ENCODE measurements at regions not wholly inside any gene's neighbourhood (a gene's known extent, or its start where the extent isn't known, plus 50 kb on each side); places are given as distances from the start of the nearest gene placed in this dataset.

- DNase-seq (ENCODE audit: extremely low read depth, low read depth), result no peak
- TF ChIP-seq CTCF (IDR thresholded peaks at IDR 0.05; ENCODE audit: low read depth, low read length), result no peak
These were observed 265.6 kb downstream of the NSG2 start for GRCh38 chr5:174311121-174311520.

- no peak for DNase-seq (ENCODE audit: extremely low read depth, low read depth)
These were observed 266.2 kb downstream of the NSG2 start for GRCh38 chr5:174311531-174312269.

GRCh38 chr5:174312270-174312617 is 266.7 kb downstream of the NSG2 start:
- no peak for TF ChIP-seq CTCF (IDR thresholded peaks at IDR 0.05; ENCODE audit: low read depth, low read length)
- no peak for DNase-seq (ENCODE audit: extremely low read depth, low read depth)

More at GRCh38 chr5:174311531-174312269, 266.2 kb downstream of the NSG2 start:
- TF ChIP-seq CTCF (IDR thresholded peaks at IDR 0.05; ENCODE audit: low read depth, low read length), result peak; percentile 72

DNA sequence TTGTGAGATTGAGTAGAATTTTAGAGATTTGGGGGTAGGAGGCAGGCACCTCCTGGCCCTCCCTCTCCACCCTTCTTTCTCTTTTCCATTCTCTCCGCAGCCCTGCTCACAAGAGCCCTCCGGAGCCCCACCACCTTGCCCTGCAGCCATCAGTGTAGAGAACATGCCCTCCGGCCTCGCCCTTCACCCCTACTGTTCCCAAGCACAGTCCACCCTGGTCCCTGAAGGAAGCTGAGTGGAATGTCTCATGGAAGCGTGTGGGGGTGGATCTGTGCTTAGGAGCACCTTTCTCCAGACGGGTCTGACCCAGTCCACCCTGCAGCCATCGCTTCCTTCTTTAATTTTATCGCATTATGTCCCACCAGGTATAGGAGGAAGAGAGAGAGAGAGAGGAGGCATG is 267.1 kb downstream of the NSG2 start:
- DNase-seq (ENCODE audit: extremely low read depth, low read depth), result no peak
- no peak for TF ChIP-seq CTCF (IDR thresholded peaks at IDR 0.05; ENCODE audit: low read depth, low read length)

GRCh38 chr5:174313615-174314014 is 268.1 kb downstream of the NSG2 start:
- no peak for DNase-seq (ENCODE audit: extremely low read depth, low read depth)
- no peak for TF ChIP-seq CTCF (IDR thresholded peaks at IDR 0.05; ENCODE audit: low read depth, low read length)

GRCh38 chr5:174314261-174314660 is 268.8 kb downstream of the NSG2 start:
- no peak for DNase-seq (ENCODE audit: extremely low read depth, low read depth)
- no peak for TF ChIP-seq CTCF (IDR thresholded peaks at IDR 0.05; ENCODE audit: low read depth, low read length)

DNA sequence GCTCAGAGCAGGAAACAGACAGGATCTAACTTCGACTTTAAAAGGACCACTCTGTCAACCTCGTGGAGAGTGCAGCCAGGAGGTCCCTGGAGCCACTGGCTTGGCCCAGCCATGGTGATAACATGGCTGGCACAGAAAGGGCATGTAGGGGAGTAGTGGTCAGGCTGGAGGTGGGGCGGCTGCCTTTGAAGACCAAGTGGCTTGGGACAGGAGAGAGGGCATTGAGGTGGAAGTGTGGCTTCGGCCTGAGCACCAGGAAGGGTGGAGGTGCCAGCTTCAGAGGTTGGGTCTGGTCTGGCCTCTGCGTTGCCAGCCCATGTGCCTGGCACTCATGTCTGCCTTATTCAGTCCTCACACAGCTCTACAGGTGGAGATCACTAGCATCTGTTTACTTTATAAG is 270.0 kb downstream of the NSG2 start:
- no peak for TF ChIP-seq CTCF (IDR thresholded peaks at IDR 0.05; ENCODE audit: low read depth, low read length)

More for the DNA sequence above, 270.0 kb downstream of the NSG2 start:
- no peak for DNase-seq (ENCODE audit: extremely low read depth, low read depth)

Measured in AG09319 (cell line).